GM19239 (cell line): ENCODE measurements at regions not wholly inside any gene's neighbourhood (a gene's known extent, or its start where the extent isn't known, plus 50 kb on each side); places are given as distances from the start of the nearest gene placed in this dataset.

Experiments
- DNase-seq: peaks from one replicate; pipeline ENCODE4 v3.0.0; 2011; ENCODE audit warnings: low spot score; ENCODE audit not compliant: insufficient read length
- FAIRE-seq: peaks from 2 replicates; lab custom pipeline; 2011; peaks lifted over from hg19 to GRCh38; lab: Jason Lieb, UNC

- FAIRE-seq: no peak
- DNase-seq: no peak
Observed at GRCh38 chr5:121160591-121160990, 691.1 kb upstream of the FTMT start.

- no peak for FAIRE-seq
- no peak for DNase-seq
Observed at GRCh38 chr5:121164632-121165031, 687.0 kb upstream of the FTMT start.

- DNase-seq (no peak), FAIRE-seq (no peak)
Observed at GRCh38 chr5:121171361-121171760, 680.3 kb upstream of the FTMT start.

- FAIRE-seq (no peak), DNase-seq (no peak)
Observed at GRCh38 chr5:121171834-121172233, 679.8 kb upstream of the FTMT start.

GRCh38 chr5:121174351-121174750, 677.3 kb upstream of the FTMT start:
- DNase-seq: no peak

GRCh38 chr5:121175986-121176385, 675.7 kb upstream of the FTMT start:
- FAIRE-seq: no peak

More at GRCh38 chr5:121174351-121174750, 677.3 kb upstream of the FTMT start:
- no peak for FAIRE-seq

GRCh38 chr5:121182788-121183490, 668.7 kb upstream of the FTMT start:
- FAIRE-seq: no peak

More at GRCh38 chr5:121175986-121176385, 675.7 kb upstream of the FTMT start:
- no peak for DNase-seq

GRCh38 chr5:121188849-121189248, 662.8 kb upstream of the FTMT start:
- peak; percentile 11 for FAIRE-seq
- DNase-seq: no peak

More at GRCh38 chr5:121182788-121183490, 668.7 kb upstream of the FTMT start:
- no peak for DNase-seq

GRCh38 chr5:121189342-121190305, 662.1 kb upstream of the FTMT start:
- FAIRE-seq (no peak), DNase-seq (no peak)

- DNase-seq (no peak), FAIRE-seq (no peak)
Observed at GRCh38 chr5:121199216-121199999, 652.3 kb upstream of the FTMT start.

- FAIRE-seq: no peak
Observed at GRCh38 chr5:121218086-121218485, 633.6 kb upstream of the FTMT start.

GRCh38 chr5:121221483-121221882, 630.2 kb upstream of the FTMT start:
- DNase-seq (no peak), FAIRE-seq (no peak)

More at GRCh38 chr5:121218086-121218485, 633.6 kb upstream of the FTMT start:
- no peak for DNase-seq

- no peak for FAIRE-seq
- DNase-seq: no peak
Observed at GRCh38 chr5:121226765-121227164, 624.9 kb upstream of the FTMT start.

GRCh38 chr5:121239951-121240350, 611.7 kb upstream of the FTMT start:
- FAIRE-seq: no peak

GRCh38 chr5:121246971-121247370, 604.7 kb upstream of the FTMT start:
- FAIRE-seq: no peak

More at GRCh38 chr5:121239951-121240350, 611.7 kb upstream of the FTMT start:
- DNase-seq: no peak

GRCh38 chr5:121251954-121252353, 599.7 kb upstream of the FTMT start:
- DNase-seq (no peak), FAIRE-seq (no peak)

More at GRCh38 chr5:121246971-121247370, 604.7 kb upstream of the FTMT start:
- DNase-seq: no peak

GRCh38 chr5:121257621-121258020, 594.1 kb upstream of the FTMT start:
- FAIRE-seq (no peak), DNase-seq (no peak)

- FAIRE-seq: no peak
- no peak for DNase-seq
Observed at GRCh38 chr5:121263456-121263855, 588.2 kb upstream of the FTMT start.

- no peak for DNase-seq
- no peak for FAIRE-seq
Observed at GRCh38 chr5:121264605-121265004, 587.1 kb upstream of the FTMT start.

GRCh38 chr5:121271546-121271945, 580.1 kb upstream of the FTMT start:
- DNase-seq: no peak
- FAIRE-seq: no peak
